HG03066 (cell line): ENCODE measurements at regions not wholly inside any gene's neighbourhood (a gene's known extent, or its start where the extent isn't known, plus 50 kb on each side); places are given as distances from the start of the nearest gene placed in this dataset.
"Not testable (repeated sequence)": the region's sequence is repeated elsewhere in the genome, so short reads cannot be mapped to it uniquely, and the experiment has no call there.

Experiments
- ATAC-seq: cut with Tn5 transposase; IDR thresholded peaks from one replicate; pipeline ENCODE4 v1.9.1; 2021; ENCODE audit warnings: low read depth; ENCODE audit not compliant: unreplicated experiment

GRCh38 chr4:30868111-30868895, 148.1 kb downstream of the PCDH7 start:
- no peak for ATAC-seq

- ATAC-seq, result not testable (repeated sequence)
These were observed 149.2 kb downstream of the PCDH7 start for GRCh38 chr4:30869387-30869786.

GRCh38 chr4:30870513-30870912, 150.3 kb downstream of the PCDH7 start:
- no peak for ATAC-seq

GRCh38 chr4:30875658-30876269, 155.6 kb downstream of the PCDH7 start:
- ATAC-seq, result no peak

DNA sequence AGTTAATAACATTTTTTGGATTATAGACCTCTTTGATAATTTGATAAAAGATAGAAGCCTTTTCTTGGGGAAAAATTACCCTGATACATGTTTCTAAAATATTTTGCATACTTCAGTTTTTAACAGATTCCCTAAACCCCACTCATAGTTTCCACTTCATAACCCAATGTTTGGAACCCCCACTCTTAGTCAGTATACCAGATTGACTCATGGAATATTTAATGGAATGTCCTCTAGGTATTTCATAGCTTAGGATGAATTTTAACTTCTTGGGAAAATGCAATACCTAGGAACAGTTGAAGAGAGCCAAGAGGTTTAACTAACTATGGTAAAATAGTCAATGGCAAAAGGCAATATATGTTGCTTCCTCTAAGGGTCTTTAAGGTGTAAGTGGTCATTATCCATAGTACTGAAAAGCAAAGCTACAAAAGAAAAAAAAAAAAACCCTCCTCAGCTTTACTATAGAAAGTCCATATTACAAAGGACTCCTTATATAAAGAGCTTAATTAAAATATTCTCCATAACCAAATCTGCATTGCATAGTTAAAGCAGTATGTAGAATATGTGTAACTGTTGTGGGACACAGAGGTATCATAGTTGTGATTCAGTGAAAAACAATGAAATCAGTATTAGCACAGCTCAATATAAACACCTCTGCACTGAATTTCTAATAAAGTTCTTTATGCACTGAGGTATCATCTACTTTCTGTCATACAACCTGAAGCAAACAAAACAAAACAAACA, 159.9 kb downstream of the PCDH7 start:
- ATAC-seq, result no peak

DNA sequence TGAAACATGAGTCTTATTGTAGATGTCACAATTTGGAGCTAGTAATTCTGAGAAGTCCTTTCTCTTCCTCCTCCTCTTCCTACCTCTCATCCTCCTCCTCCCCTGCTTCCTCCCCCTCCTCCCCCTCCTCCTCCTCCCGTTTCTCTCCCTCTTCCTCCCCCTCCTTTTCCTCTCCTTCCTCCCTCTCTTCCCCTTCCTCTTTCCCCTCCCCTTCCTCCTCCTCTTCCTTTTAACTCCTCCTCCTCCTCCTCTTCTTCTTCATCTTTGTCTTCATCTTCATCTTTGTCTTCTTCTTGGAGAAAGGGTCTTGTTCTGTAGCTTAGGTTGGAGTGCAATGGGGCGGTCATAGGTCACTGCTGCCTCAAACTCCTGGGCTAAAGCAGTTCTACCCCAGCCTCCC, 161.8 kb downstream of the PCDH7 start:
- no peak for ATAC-seq

GRCh38 chr4:30882443-30882842, 162.3 kb downstream of the PCDH7 start:
- no peak for ATAC-seq

GRCh38 chr4:30882995-30883675, 163.0 kb downstream of the PCDH7 start:
- no peak for ATAC-seq

DNA sequence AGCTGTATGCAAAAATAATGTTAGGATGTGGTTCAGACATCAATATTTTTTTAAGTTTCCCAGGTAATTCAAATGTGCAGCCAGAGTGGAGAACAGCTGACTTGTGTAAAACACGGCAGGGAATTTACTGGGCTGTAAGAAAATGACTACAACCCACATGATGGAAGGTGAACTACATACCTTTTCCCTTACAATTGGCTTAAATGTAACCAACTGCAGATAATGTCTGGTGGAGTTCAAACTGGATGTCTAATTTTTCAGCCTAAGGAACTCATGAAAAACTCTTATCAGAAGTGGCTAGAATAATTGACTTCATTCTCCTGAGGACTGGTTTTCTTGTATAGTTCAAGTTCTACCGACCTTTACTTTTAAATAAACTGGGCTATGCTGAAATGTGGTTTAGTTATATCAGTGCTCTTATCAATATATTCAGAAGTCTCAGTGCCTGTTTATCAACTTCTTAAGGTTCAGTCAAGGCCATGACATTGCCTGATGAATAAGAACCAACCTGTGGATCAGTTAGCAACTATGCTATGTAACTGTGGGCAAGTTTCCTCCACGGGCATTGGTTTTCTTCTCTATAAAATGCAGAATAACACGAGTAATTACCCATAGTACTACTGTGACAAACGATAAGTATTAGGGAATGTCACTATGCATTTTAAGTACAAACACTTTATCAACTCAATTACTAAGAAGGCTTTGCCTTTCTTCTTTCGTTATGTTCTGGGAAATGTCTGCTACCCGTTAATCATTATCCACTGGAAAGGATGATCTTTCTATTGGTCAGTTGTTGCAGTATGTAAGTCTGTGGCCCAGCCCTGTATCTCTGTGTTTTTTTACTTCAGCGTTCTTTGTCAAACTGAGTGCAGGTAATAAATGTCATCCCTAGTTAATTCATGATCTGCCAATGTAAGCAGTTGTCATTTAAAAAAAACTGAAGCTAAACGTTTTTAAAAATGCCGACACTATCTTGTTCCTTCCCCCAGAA, 181.6 kb downstream of the PCDH7 start:
- ATAC-seq, result no peak

DNA sequence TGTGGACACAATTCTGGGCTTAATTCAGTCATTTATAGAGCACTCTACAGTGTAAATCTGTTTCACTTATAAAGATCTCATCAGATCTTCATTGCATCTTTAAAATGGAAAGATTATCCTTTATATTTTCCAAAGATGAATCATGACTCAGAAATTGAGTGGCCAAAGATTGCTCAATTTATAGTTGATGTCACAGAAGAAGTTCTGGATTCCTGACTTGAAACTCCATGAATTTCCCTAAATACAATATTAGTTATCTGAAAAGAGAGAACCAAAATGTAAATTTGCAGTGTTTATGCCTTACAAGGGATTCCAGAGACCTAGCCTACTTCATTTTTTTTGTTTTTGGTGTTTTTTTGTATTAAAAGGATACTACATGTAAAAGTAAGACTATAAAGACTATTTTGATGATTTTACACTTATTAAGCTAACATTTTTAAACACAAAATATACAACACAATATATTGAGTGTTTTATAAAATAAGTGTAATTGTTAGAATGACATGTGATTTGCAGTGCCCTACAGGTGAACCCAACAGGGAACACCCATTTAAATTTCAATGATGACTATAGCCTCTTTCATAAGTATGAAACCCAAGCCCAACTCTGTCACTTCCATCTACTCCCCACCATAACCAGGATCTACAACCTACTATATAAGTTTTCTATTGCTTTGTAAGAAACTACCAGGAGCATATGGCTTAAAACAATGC, 183.5 kb downstream of the PCDH7 start:
- ATAC-seq, result no peak

DNA sequence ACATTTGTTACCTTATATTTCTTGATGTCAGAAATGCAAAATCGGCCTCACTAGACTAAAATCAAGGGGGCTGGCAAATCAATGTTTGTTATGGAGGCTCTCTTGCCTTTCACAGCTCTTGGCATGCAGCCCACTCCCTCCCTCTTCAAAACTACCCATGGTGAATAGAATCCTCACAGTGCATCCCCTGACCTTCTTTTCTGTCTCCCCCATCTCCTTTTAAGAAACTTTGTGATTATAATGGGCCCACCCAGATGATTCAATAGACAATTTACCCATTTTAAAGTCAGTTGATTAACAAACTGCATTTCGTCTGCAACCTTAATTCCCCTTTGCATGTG, 184.0 kb downstream of the PCDH7 start:
- ATAC-seq, result no peak

- no peak for ATAC-seq
These were observed 184.4 kb downstream of the PCDH7 start for GRCh38 chr4:30904588-30904987.

- no peak for ATAC-seq
These were observed 192.0 kb downstream of the PCDH7 start for GRCh38 chr4:30912098-30912714.

GRCh38 chr4:30916337-30917274, 196.4 kb downstream of the PCDH7 start:
- no peak for ATAC-seq

DNA sequence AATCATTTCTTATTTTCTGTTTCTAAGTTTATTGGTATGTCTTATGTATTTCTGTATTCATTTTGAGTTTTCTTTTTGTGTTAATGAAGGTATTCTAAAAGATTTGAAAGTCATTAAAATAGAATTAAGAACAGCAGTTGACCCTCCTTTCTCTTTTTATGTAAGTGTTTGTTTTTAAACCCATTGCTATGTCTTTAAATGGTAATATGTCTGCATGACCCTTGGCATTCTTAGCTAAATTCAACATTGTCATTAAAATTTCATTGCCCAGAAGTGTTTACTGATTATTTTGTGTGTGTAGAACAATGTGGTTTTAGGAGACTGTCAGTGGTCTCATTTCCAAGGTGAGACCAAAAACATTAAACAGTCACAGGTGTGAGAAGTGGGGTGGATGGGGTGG, 197.8 kb downstream of the PCDH7 start:
- no peak for ATAC-seq

- ATAC-seq, result no peak
These were observed 199.3 kb downstream of the PCDH7 start for GRCh38 chr4:30919458-30919857.

GRCh38 chr4:30920043-30920442, 199.9 kb downstream of the PCDH7 start:
- no peak for ATAC-seq

GRCh38 chr4:30922625-30923024, 202.5 kb downstream of the PCDH7 start:
- ATAC-seq, result no peak
